Neural cell (in vitro differentiated cells): ENCODE measurements at regions not wholly inside any gene's neighbourhood (a gene's known extent, or its start where the extent isn't known, plus 50 kb on each side); places are given as distances from the start of the nearest gene placed in this dataset.

Source experiments
- H2AFZ ChIP-seq: fragments of 200-600, 300-800 bp; sonication (generic), shearing (Covaris generic); 2 replicates; pipeline ENCODE4 v1.6.0; 2014; ENCODE audit warnings: low read depth, mild to moderate bottlenecking, antibody characterized with exemption, low read length, moderate library complexity
- H3F3A ChIP-seq: fragments of 200-600 bp; shearing (Covaris generic); 2 replicates; pipeline ENCODE4 v1.6.1; 2016; ENCODE audit warnings: mild to moderate bottlenecking, moderate library complexity, mixed read lengths, antibody characterized with exemption, low read length; ENCODE audit not compliant: insufficient read depth, poor library complexity, severe bottlenecking
- H3K27ac ChIP-seq: fragments of 200-600, 300-800 bp; sonication (generic), shearing (Covaris generic); 2 replicates; pipeline ENCODE4 v1.5.1; 2014; ENCODE audit warnings: mild to moderate bottlenecking, low read length, moderate library complexity
- H3K27me3 ChIP-seq: fragments of 300-800, 200-600 bp; sonication (generic), shearing (Covaris generic); 2 replicates; pipeline ENCODE4 v1.6.0; 2014; ENCODE audit warnings: mild to moderate bottlenecking, low read depth, low read length, moderate library complexity; ENCODE audit not compliant: insufficient read depth
- H3K36me3 ChIP-seq: fragments of 300-800, 200-600 bp; sonication (generic), shearing (Covaris generic); 2 replicates; pipeline ENCODE4 v1.5.1; 2014; ENCODE audit warnings: mild to moderate bottlenecking, antibody characterized with exemption, low read length, moderate library complexity; ENCODE audit not compliant: insufficient read depth
- H3K4me2 ChIP-seq: fragments of 300-800, 200-600 bp; sonication (generic), shearing (Covaris generic); 2 replicates; pipeline ENCODE4 v1.6.0; 2014; ENCODE audit warnings: mild to moderate bottlenecking, low read length
- H3K4me3 ChIP-seq: fragments of 300-800, 200-600 bp; sonication (generic), shearing (Covaris generic); 2 replicates; pipeline ENCODE4 v1.5.1; 2014; ENCODE audit warnings: mild to moderate bottlenecking, low read length, moderate library complexity
- H3K79me2 ChIP-seq: fragments of 200-600 bp; shearing (Covaris generic); replicated peaks from 2 replicates; pipeline ENCODE4 v1.6.0; 2014; ENCODE audit warnings: mild to moderate bottlenecking, low read length, moderate library complexity; ENCODE audit not compliant: insufficient read depth
- H3K9ac ChIP-seq: fragments of 300-800, 200-600 bp; sonication (generic), shearing (Covaris generic); 2 replicates; pipeline ENCODE4 v1.6.1; 2016; ENCODE audit warnings: mild to moderate bottlenecking, low read length, mixed read lengths
- H3K9me2 ChIP-seq: fragments of 200-600 bp; shearing (Covaris generic); 2 replicates; pipeline ENCODE4 v1.6.1; 2016; ENCODE audit warnings: mild to moderate bottlenecking, low read length, mixed read lengths; ENCODE audit not compliant: insufficient read depth
- H3K9me3 ChIP-seq: fragments of 200-600, 300-800 bp; sonication (generic), shearing (Covaris generic); 2 replicates; pipeline ENCODE4 v1.6.1; 2016; ENCODE audit warnings: mild to moderate bottlenecking, mixed run types, low read length, moderate library complexity, mixed read lengths
- H4K20me1 ChIP-seq: fragments of 200-600 bp; shearing (Covaris generic); 2 replicates; pipeline ENCODE4 v1.6.1; 2016; ENCODE audit warnings: mild to moderate bottlenecking, mixed run types; ENCODE audit not compliant: insufficient read depth
- EP300 ChIP-seq: fragments of 450-650 bp; conservative IDR thresholded peaks from 2 replicates; pipeline ENCODE4 v1.6.1; 2014; ENCODE audit warnings: antibody characterized with exemption, mild to moderate bottlenecking, moderate library complexity; ENCODE audit not compliant: poor library complexity, severe bottlenecking
- EZH2 ChIP-seq: fragments of 200-600, 300-800 bp; shearing (Covaris generic), sonication (generic); IDR thresholded peaks from 2 replicates; pipeline ENCODE4 v1.6.1; 2014; ENCODE audit warnings: antibody characterized with exemption, low read length, borderline replicate concordance, mild to moderate bottlenecking; ENCODE audit not compliant: insufficient read depth, poor library complexity, severe bottlenecking
- MXI1 ChIP-seq: fragments of 450-650 bp; conservative IDR thresholded peaks from 2 replicates; pipeline ENCODE4 v1.6.1; 2014; ENCODE audit warnings: antibody characterized with exemption, mild to moderate bottlenecking; ENCODE audit not compliant: poor library complexity, severe bottlenecking
- POLR2AphosphoS5 ChIP-seq: IDR thresholded peaks from 2 replicates; pipeline ENCODE4 v1.6.1; 2012
- RAD21 ChIP-seq: fragments of 450-650 bp; conservative IDR thresholded peaks from 2 replicates; pipeline ENCODE4 v1.6.1; 2014; ENCODE audit warnings: antibody characterized with exemption, mild to moderate bottlenecking, moderate library complexity
- SMC3 ChIP-seq: fragments of 450-650 bp; conservative IDR thresholded peaks from 2 replicates; pipeline ENCODE4 v1.6.1; 2014; ENCODE audit warnings: antibody characterized with exemption, mild to moderate bottlenecking, moderate library complexity; ENCODE audit not compliant: poor library complexity
- TAF1 ChIP-seq: IDR thresholded peaks from 2 replicates; pipeline ENCODE4 v1.6.1; 2012; ENCODE audit warnings: low read depth
- TF ChIP-seq, protein P1 (sequence below): fragments of 450-650 bp; IDR thresholded peaks from 2 replicates; pipeline ENCODE4 v1.5.1; 2014; ENCODE audit warnings: antibody characterized with exemption, mild to moderate bottlenecking, moderate library complexity; ENCODE audit not compliant: poor library complexity, severe bottlenecking
- TF ChIP-seq, protein P2 (sequence below): IDR thresholded peaks from 2 replicates; pipeline ENCODE4 v1.6.1; 2012; ENCODE audit warnings: borderline replicate concordance

DNA sequence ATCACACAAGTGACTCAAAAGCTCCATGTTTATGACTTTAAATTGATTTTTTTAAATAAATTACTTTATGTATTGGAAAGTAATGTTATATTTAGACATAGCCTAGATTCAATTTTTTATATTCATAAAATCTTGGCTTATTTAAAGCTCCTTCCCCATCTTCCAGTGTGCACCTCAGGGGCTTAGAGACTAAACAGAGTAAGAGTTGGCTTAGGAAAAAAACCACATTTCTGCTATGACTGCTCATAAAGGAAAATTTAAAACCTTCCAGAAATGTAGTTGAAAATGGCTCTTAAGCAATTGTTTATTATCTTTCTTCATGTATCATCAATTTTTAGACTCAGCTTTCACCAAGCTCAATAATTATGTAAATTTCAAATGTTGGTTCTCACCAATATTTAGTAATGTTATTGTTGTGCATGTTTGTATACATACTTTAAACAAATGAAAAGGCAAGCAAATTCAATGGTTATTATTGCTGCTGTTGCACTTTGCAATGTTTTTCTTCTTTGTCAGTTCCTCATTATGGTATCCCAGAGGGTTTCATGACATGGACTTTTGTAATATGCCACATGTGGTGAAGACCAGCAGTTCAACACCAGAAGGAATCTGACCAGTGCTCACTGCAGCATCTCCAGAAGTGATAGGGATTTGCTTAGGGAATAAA, 700.1 kb upstream of the ANKRD30A start:
- Histone ChIP-seq H3K36me3 (no peaks in the 10 kb centered on the region), H3K4me2 (no peak overlapping the region), H3K27ac (no peak overlapping the region), H3F3A (no peaks in the 10 kb centered on the region), H4K20me1 (no peaks in the 10 kb centered on the region), H3K4me3 (no peak overlapping the region), H3K9ac (no peak overlapping the region), H3K9me3 (no peaks in the 10 kb centered on the region), H3K79me2 (no peaks in the 10 kb centered on the region), H2AFZ (no peak overlapping the region), H3K9me2 (no peaks in the 10 kb centered on the region), H3K27me3 (no peaks in the 10 kb centered on the region)
- no peak for TF ChIP-seq TAF1
- TF ChIP-seq, protein P1, sequence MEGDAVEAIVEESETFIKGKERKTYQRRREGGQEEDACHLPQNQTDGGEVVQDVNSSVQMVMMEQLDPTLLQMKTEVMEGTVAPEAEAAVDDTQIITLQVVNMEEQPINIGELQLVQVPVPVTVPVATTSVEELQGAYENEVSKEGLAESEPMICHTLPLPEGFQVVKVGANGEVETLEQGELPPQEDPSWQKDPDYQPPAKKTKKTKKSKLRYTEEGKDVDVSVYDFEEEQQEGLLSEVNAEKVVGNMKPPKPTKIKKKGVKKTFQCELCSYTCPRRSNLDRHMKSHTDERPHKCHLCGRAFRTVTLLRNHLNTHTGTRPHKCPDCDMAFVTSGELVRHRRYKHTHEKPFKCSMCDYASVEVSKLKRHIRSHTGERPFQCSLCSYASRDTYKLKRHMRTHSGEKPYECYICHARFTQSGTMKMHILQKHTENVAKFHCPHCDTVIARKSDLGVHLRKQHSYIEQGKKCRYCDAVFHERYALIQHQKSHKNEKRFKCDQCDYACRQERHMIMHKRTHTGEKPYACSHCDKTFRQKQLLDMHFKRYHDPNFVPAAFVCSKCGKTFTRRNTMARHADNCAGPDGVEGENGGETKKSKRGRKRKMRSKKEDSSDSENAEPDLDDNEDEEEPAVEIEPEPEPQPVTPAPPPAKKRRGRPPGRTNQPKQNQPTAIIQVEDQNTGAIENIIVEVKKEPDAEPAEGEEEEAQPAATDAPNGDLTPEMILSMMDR, result no peak
- TF ChIP-seq RAD21, result no peak
- TF ChIP-seq, protein P2, sequence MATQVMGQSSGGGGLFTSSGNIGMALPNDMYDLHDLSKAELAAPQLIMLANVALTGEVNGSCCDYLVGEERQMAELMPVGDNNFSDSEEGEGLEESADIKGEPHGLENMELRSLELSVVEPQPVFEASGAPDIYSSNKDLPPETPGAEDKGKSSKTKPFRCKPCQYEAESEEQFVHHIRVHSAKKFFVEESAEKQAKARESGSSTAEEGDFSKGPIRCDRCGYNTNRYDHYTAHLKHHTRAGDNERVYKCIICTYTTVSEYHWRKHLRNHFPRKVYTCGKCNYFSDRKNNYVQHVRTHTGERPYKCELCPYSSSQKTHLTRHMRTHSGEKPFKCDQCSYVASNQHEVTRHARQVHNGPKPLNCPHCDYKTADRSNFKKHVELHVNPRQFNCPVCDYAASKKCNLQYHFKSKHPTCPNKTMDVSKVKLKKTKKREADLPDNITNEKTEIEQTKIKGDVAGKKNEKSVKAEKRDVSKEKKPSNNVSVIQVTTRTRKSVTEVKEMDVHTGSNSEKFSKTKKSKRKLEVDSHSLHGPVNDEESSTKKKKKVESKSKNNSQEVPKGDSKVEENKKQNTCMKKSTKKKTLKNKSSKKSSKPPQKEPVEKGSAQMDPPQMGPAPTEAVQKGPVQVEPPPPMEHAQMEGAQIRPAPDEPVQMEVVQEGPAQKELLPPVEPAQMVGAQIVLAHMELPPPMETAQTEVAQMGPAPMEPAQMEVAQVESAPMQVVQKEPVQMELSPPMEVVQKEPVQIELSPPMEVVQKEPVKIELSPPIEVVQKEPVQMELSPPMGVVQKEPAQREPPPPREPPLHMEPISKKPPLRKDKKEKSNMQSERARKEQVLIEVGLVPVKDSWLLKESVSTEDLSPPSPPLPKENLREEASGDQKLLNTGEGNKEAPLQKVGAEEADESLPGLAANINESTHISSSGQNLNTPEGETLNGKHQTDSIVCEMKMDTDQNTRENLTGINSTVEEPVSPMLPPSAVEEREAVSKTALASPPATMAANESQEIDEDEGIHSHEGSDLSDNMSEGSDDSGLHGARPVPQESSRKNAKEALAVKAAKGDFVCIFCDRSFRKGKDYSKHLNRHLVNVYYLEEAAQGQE, result no peak
- no peak for TF ChIP-seq SMC3
- TF ChIP-seq MXI1, result no peak
- TF ChIP-seq EZH2, result no peak
- no peak for TF ChIP-seq EP300
- no peak for TF ChIP-seq POLR2AphosphoS5

DNA sequence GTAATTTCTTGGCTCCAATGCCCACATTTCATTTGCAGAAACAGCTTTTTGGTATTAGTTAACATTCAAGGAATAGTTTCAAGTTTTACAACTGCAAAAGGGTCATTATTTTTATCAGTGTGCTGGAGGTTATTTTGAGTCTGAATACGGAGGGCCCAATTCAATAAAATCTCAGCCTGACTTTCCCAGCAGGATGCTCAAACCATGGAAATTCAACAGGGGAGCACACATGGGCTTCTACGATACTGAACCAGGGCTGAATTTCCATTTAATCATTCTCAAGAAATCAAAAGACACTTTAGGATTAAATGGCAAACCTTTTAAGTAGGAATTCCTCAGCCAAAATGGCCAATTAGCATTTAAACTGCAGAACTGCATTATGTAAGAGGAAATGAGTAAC, 700.9 kb upstream of the ANKRD30A start:
- H3K9me3 ChIP-seq, result no peaks in the 10 kb centered on the region
- TF ChIP-seq POLR2AphosphoS5, result no peak
- TF ChIP-seq EZH2, result no peak
- no peak for TF ChIP-seq MXI1
- no peak for TF ChIP-seq SMC3
- TF ChIP-seq, protein P2, result no peak
- TF ChIP-seq, protein P1, result no peak
- TF ChIP-seq RAD21, result no peak
- TF ChIP-seq EP300, result no peak
- TF ChIP-seq TAF1, result no peak
- no peak overlapping the region for H2AFZ ChIP-seq
- H3K27ac ChIP-seq, result no peak overlapping the region
- no peaks in the 10 kb centered on the region for H3K9me2 ChIP-seq
- H3K27me3 ChIP-seq, result no peaks in the 10 kb centered on the region
- no peaks in the 10 kb centered on the region for H4K20me1 ChIP-seq
- H3K9ac ChIP-seq, result no peak overlapping the region
- H3K36me3 ChIP-seq, result no peaks in the 10 kb centered on the region
- no peaks in the 10 kb centered on the region for H3K79me2 ChIP-seq
- H3F3A ChIP-seq, result no peaks in the 10 kb centered on the region
- H3K4me3 ChIP-seq, result no peak overlapping the region
- no peak overlapping the region for H3K4me2 ChIP-seq
